GM18868 (cell line): ENCODE measurements at regions not wholly inside any gene's neighbourhood (a gene's known extent, or its start where the extent isn't known, plus 50 kb on each side); places are given as distances from the start of the nearest gene placed in this dataset.

ENCODE experiments used
- ATAC-seq: cut with Tn5 transposase; IDR thresholded peaks from one replicate; pipeline ENCODE4 v1.9.1; 2021; ENCODE audit warnings: mild to moderate bottlenecking, moderate library complexity; ENCODE audit not compliant: unreplicated experiment

GRCh38 chr7:113715981-113716856 lies 202.6 kb downstream of the PPP1R3A start:
- no peak for ATAC-seq

- no peak for ATAC-seq
Measured at GRCh38 chr7:113715262-113715661, 203.5 kb downstream of the PPP1R3A start.

GRCh38 chr7:113710310-113711096 lies 208.3 kb downstream of the PPP1R3A start:
- ATAC-seq = peak; percentile 97

- ATAC-seq = no peak
Measured at GRCh38 chr7:113705439-113705838, 213.4 kb downstream of the PPP1R3A start.

- ATAC-seq = peak; percentile 75
Measured at GRCh38 chr7:113698556-113699220, 220.1 kb downstream of the PPP1R3A start.

- ATAC-seq = no peak
Measured at GRCh38 chr7:113694149-113694548, 224.7 kb downstream of the PPP1R3A start.

- no peak for ATAC-seq
Measured at GRCh38 chr7:113684165-113684564, 234.6 kb downstream of the PPP1R3A start.

GRCh38 chr7:113677811-113678210 lies 241.0 kb downstream of the PPP1R3A start:
- no peak for ATAC-seq

- no peak for ATAC-seq
Measured at GRCh38 chr7:113664867-113665266, 253.9 kb downstream of the PPP1R3A start.

GRCh38 chr7:113659416-113659815 lies 259.4 kb downstream of the PPP1R3A start:
- ATAC-seq = no peak

GRCh38 chr7:113657603-113658002 lies 261.2 kb downstream of the PPP1R3A start:
- ATAC-seq = peak; percentile 89

GRCh38 chr7:113652501-113652900 lies 266.3 kb downstream of the PPP1R3A start:
- no peak for ATAC-seq

- ATAC-seq = no peak
Measured at GRCh38 chr7:113649556-113649955, 269.3 kb downstream of the PPP1R3A start.

GRCh38 chr7:113639221-113639620 lies 279.6 kb downstream of the PPP1R3A start:
- ATAC-seq = no peak

GRCh38 chr7:113636727-113637421 lies 281.9 kb downstream of the PPP1R3A start:
- no peak for ATAC-seq

- no peak for ATAC-seq
Measured at GRCh38 chr7:113635492-113635891, 283.3 kb downstream of the PPP1R3A start.

- no peak for ATAC-seq
Measured at GRCh38 chr7:113633073-113633472, 285.7 kb downstream of the PPP1R3A start.

- ATAC-seq = no peak
Measured at GRCh38 chr7:113628948-113629847, 289.6 kb downstream of the PPP1R3A start.

GRCh38 chr7:113625494-113626102 lies 293.2 kb downstream of the PPP1R3A start:
- ATAC-seq = no peak
